Right ventricle myocardium superior (tissue), 1 donor: ENCODE measurements at regions not wholly inside any gene's neighbourhood (a gene's known extent, or its start where the extent isn't known, plus 50 kb on each side); places are given as distances from the start of the nearest gene placed in this dataset.

Source experiments
- ATAC-seq: fragments of 200-7000 bp; cut with Tn5 transposase; one replicate; pipeline ENCODE4 v1.9.1; 2020; ENCODE audit warnings: mild to moderate bottlenecking; ENCODE audit not compliant: poor library complexity
- DNase-seq: peaks from one replicate; pipeline ENCODE4 v3.0.0-alpha.2; 2020
- intact Hi-C: fragments of 100-400 bp; cut with DNase I; formaldehyde crosslinking; loops from one replicate; pipeline ENCODE4 v1.11.2; 2022
- donor health status: DM: no; HTN: yes; CAD: no; lungs with severe emphysema.

DNA sequence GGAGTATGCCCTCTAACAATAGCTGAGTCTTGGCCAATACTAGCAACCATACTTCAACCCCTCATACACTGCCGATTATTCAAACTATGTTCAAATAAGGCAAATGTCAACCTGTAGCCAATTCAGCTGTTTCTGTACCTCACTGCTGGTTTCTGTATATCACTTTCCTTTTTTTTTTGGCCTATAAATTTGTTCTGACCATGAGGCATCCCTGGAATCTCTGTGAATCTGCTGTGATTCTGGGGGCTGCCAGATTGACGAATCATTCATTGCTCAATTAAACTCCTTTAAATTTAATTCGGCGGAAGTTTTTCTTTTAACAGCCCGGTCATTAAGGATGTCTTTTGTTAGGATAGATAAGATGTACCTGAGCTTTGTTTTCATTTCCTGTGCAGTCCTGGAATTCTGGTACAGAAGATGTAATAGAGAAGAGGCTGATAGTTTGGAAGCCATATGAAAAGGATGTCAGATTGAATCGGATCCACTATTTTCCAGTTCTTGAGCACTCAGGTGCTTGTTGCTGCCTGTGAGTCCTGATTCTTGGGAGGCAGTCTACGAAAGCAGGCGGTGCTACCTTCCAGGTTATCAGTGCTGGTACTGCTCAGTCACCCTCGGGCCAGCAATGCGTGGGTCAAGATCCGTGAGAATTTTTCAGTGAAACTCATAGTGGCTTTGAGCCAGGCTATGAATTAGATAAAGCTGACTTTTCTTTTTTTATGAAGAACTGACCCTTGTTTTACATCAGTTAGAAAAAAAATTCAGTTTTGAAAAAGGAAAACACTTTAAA lies 106.2 kb upstream of the TUT7 start:
- intact Hi-C loops = no loop called here
- ATAC-seq (no peak), DNase-seq (no peak)

DNA sequence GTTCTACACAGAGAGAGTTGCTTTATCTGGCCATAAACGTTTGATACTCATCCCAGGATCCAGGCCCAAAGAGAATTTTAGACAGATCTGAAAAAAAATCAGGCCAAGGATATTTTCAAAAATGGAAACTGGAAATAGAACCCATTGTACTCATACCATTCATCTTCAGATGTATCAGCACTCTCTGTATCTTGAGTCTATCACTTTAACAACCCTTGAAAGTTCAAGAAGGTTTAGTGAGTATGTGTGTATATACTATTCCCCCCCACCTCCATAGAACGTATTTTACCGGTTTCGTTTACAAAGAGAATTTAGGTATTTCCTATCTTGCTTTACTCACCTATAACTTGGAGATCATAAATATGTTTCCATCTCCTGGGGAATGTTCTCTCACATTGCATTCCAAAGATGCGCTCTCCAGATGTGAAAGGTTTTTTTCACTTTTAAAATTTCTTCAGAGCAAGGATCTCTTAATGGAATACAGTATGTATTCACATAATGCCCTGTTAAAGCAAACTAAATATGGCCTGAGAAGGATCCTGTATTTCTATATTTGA lies 105.5 kb upstream of the TUT7 start:
- intact Hi-C loops = no loop called here
- DNase-seq = no peak
- ATAC-seq = no peak

DNA sequence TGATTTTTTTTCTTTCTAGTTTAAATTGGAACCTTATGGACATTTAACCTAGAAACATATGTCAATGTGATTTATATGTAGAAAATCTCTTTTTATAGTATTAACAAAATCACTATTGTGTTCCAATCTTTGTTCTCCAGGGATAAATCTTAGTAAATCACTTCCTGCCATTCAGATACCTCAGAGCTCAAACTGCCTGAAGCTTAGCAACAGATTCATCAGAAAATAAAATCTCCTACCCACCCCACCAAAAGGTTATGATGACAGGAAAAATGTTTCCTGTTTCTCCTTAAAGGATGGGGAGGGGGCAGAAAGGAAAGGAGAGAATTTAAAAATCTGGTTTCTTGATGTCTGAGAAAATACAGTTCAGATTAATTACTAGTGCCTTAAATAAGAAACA lies 105.0 kb upstream of the TUT7 start:
- ATAC-seq (no peak), DNase-seq (no peak)
- intact Hi-C loops = no loop called here

DNA sequence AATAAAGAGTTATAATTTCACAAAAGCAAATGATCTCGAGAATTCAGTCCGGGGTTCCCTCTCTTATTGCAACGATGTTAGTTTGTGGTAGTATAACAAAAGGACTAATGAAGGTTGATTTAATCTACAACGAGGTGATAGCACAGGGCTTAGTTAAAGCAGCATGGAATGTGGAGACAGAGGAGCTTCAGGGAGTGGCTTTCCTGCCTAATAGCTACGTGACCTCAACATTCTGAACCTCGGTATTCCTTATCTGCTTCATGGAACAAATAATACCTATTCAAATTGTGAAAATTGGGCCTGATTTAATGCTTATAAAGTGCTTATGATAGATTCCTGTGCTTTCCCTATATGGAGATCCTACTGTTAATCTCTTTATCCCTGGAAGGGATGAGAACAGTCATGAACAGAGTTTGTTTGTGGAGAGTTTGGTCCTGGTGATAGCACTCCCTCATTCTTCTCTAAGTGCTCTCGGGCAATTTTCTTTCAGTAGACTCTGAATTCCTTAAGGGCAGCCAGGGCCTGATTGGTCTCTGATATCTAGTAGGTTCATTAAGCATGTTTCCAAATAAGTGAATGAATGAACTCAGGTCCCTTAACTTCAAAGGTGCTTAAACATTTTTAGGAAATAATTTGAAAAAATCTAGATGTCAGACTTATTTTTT lies 104.1 kb upstream of the TUT7 start:
- intact Hi-C loops = no loop called here
- ATAC-seq (no peak), DNase-seq (no peak)

DNA sequence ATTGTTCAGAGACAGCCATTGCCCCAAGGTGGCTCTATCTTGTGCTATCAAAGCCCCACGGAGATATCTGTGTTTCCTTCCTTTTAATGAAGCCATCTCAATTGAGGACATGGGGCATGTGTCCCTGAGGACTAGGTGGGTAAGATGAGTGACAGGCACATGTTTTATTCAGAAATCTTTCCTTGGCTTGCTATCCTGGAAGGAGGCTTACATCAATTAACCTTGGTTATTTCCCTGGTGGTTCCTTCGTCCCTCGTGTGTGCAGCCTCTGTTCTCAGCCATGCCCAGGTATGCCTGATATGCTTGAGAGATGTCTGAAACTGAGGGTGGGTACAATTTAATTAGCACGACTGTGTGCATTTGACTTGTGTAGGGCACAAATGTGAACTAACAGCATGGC lies 102.2 kb upstream of the TUT7 start:
- no peak for ATAC-seq
- no peak for DNase-seq
- intact Hi-C loops = no loop called here

DNA sequence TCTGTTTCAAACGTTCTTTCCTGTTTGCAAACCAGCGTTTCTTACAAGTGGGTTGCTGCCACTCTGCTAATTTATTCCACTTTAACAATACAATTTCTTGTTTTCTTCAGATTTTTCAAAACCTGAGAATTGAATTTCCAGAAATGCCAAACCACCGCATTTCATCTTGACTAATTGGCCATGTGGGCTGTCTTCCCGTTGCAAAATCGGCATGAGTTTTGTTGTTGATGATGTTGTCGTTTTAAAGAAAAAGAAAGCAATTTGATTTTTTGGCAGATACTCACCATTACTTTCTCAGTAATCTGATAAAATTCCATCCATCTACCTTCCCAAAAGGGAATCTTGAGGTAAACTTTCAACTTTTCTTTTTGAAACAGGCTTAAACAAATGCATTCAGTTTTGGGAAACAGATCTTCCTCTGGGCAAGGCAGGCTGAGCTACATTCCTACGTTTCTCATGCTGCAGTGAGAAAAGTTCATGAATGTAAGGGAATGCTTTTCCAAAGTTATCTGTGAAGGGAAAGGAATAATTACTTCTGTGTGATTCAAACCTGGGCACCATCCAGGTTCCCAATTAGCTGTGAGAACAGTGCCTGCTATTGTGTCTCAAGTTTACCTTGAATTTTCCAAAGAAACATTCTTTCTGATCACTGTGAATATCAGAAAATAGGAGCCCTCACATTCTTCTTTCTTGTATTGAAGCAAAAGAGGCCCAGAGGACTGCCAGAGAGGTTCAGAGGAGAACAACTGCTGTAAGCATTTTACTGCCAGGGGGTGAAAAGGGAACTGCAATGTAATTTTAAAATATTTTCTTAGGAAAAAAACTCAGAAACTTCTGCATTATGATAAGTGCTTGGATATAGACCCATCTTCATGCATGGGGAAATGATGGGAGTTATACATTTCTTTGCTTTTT lies 100.7 kb upstream of the TUT7 start:
- intact Hi-C loops = no loop called here
- no peak for DNase-seq
- no peak for ATAC-seq

DNA sequence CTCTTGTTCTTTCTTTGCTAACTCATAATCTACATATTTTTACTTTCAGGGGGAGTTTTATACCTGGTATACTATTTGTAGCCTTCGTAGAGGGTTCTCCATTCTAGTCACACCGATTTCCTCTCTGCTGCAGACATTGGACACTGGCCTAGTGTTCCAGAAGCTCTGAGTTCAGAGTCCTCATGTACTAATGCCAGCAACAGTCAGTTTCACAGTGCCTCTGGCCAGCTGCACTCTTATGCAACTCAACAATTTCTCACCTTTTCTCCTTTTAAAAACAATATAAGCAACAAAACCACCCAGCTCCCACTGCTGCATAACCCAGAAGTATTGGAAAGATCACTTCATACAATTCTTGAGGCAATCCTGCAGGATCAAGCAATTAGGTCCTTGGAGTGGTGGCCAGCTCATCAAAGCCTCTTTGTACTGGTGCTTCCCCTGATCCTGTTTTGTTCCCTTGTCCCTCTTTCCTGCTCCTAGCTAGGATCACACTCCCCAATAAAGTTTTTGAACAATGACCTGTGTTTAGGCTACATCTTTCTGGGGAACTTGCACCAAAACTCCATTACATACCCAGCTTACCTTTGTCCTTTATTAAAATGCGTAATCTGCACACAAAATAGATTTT lies 98.1 kb upstream of the TUT7 start:
- peak; percentile 66 for ATAC-seq
- intact Hi-C loops = no loop called here
- DNase-seq = no peak

DNA sequence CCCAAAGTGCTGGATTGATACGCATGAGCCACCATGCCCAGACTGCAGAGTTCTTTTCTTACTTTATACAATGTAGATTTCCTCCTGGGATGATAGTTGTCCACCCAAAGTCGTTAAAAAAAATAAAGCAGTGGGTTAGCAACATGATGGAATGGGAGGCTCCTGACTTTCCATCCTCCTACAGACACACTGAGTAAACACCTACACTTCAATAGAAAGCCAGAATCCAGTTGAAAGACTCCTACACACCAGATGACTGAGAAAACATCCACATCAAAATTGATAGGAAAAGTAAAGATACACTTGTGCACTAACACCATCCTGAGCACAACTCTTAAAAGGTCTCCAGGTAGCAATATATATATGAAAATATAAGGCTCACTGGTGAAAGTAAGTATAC lies 95.0 kb upstream of the TUT7 start:
- no peak for ATAC-seq
- intact Hi-C loops = no loop called here
- no peak for DNase-seq

DNA sequence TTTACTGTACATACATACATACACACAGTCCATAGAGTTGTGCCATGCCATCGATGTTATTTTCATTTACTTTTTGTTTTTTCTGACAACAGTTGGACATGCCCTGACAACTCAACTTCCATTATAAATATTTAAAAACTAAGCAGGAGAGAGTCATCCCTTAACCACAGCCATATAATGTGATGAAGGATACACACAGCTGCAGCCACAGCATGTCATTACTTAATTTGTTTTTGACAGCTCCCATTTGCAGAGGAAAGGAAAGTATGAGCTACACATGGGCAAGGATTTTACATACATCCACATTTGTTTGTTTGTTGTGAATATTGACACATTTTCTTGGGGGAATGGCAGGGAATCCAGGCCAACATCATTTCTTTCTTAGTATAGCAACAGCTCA lies 91.5 kb upstream of the TUT7 start:
- DNase-seq (no peak), ATAC-seq (no peak)

DNA sequence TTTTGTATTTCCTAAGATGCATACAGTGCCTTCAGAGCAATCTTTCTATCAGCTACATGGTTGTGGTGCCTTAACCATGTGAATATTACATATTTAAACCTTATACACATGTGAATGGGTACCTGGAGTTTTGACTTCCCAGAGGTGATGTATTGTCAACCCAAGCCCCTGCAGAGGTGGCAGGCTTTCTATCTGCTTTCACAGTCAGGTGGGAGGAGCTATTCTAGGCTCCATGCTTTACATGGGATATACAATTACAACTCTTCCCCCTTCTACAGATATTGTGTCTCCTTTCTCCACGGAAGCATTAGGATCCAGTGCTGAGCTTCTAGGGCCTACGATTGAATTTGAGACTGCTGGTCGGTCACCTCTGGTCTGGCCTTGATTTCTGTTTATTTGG lies 89.8 kb upstream of the TUT7 start:
- intact Hi-C loops = no loop called here
- DNase-seq (no peak), ATAC-seq (no peak)

More for the DNA sequence above, 91.5 kb upstream of the TUT7 start:
- intact Hi-C loops = no loop called here

DNA sequence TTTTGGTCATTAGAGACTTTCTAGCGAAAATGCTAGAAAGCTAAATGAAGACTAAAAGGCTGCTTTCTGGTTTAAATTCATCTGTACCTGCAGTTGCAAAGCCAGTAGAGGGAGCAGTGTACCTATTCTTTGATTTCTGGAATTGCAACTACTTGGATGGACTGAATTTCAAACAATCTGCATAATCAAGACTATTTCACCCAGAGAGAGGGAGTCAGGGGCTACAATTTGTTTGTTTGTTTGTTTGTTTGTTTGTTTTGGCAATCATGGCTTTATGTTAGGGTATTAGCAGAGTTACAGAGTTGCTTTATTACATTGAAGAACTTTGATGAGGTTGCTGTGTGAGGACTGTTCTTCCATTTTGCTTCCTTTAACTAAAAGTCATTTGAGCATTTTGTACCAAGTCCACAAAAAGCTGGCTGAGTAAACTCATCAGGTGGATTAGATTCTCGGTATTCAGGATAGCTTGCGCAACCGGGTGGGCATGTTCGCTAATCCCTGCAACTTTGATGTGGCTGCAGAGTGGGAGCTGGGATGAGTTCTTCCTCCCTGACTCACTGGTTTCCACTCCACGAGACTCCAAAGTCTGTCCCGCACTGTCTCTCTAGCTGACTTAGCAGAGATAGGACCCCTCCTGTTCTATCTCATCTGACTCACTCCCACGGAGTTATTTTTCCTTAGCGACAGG lies 80.0 kb upstream of the TUT7 start:
- ATAC-seq = peak; percentile 74
- no peak for DNase-seq
- intact Hi-C loops = loop anchor here (2.0 kb wide), 1 partner anchor 891 kb away; no protein-coding TSS in a partner anchor

DNA sequence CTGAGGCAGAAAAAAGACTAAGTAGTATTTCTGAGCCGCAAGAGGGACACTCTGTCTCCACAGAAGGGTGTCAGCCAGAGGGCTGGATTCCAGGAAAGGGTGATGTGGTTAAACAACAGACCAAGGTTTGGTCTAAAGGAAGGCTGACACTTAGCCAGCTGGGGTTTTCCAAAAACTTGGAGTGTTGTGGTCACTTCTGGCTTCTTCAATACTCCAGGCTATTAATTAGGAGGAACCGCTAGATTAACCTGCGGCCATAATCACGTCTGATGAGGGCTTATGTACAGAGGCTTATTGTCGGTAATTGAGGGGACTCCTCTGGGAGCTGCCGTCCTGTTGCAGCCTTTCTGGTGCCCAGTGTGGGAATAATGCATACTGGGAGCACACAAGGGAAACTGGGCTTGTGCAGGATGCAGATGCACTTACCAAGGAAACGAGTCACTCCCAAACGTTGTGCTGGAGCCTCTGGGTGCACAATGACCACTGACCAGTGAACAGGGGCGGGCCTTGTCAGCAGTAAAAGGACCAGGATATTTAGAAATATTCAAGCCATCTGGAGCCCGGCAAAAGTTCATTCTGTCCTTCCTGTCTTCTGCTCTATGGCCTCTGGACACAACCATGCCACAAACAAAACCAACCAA lies 70.2 kb upstream of the TUT7 start:
- ATAC-seq = peak; percentile 34
- no peak for DNase-seq
- intact Hi-C loops = loop anchor here (10.0 kb wide), 1 partner anchor 60 kb away; no protein-coding TSS in a partner anchor

DNA sequence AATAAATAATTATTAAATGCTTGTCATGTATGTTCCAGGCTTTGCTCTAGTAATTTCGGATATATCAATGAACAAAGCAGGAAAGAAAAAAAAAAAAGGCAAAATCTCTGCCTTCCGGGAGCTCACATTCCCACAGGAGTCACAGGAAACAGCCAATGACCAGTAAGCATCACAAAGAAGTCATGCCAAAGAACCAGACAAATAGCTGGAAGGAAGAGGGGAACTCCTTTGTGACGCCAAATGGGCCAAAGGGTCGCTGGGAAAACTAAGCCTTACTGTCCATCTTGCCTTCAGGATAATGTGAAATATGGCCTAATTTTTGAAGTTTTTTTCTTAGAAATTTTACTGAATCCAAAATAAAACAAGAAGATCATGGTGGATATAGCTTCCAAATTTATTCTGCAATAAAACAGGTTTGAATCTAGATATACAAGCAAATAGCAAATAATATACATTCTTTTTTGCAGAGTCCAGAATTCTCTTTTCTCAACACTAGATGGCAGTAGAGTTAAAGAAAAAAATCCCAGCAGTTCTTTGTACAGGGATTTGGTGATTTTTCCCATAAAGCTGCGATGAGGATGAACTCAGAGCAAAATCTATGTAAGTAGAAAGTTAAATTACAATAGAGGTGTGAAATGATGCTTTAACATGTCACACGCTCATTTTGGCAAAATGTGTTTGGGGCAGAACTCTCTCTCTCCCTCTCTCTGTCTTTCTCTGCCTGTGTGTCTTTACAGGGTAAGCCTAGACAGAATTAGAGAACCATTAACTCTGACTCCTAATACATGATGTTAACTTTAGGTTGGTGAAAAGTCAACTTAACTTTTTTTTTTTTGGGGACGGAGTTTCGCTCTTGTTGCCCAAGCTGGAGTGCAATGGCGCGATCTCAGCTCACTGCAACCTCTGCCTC lies 60.0 kb upstream of the TUT7 start:
- intact Hi-C loops = loop anchor here (10.0 kb wide), 1 partner anchor 1251 kb away; no protein-coding TSS in a partner anchor
- ATAC-seq = peak; percentile 52
- DNase-seq = no peak

DNA sequence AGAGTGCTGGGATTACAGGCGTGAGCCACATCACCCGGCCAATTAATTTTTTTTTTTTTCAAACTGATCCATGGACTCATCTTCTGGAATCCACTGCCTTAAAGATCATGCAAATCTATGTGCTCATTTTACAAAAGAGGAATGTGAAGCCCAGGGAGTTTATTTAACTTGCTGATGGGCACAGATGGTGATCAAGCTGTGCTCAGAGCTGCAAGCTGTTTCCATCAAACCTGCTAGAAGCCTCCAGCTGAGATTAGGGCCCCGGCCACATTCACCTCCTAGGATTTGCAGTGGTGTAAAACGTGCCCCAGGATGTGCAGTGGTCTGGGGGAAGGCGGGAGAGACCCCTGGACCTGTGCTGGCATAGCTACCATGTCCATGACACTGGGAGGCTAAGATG lies 56.1 kb upstream of the TUT7 start:
- intact Hi-C loops = loop anchor here (10.0 kb wide), 1 partner anchor 1255 kb away; no protein-coding TSS in a partner anchor
- DNase-seq = no peak
- no peak for ATAC-seq

DNA sequence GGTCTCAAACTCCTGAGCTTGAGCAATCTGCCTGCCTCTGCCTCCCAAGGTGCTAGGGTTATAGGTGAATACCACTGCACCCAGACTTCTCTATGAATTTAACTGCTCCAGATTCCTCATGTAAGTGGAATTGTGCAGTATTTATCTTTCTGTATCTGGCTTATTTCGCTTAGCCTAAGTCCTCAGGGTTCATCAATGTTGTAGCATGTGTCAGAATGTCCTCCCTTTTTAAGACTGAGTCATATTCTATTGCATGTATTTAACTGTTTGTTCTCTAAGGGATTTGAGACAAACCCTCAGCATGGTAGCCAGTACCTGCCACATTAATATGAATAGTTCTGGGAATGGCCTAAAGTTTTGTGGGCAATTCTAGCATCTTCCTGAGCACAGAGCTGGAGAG lies 53.9 kb upstream of the TUT7 start:
- ATAC-seq = no peak
- intact Hi-C loops = no loop called here
- DNase-seq = no peak

DNA sequence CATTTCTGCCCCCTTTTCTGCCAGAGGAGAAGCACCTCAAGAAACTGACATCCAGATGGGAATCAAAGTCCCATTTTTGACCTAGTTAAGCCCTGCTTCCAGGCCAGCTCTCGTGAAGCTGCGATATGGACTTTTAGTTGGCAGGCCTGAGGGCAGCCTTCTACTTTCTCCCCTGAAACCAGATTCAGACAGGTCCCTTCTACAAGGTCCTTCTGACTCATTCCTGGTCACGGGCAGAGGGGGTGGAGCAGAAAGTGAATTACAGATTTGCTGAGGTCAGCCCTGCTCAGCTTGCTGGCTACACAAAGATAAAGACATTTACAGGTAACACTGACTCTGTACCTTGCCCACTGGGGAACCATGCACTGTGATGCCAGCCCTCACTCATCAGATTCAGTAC lies 52.8 kb upstream of the TUT7 start:
- intact Hi-C loops = no loop called here
- ATAC-seq (no peak), DNase-seq (no peak)

DNA sequence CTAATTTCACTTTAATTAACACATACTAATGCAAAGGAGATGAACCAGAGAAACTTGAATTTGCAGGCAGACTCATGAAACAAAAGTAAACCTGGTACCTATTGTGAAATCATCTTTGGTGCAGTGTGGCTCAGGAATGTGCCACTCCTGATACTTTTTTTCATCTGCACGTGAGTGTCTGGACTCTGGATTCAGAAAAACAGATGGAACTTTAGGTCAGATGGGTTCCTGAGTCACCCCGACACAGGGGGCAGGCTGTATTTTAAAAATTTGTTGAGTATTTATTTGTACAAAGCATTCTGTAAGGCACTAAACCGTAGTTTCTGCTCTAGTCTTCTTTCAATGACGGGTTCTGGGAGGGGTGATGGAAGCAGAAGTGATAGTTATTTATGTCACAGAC lies 52.2 kb upstream of the TUT7 start:
- DNase-seq = no peak
- intact Hi-C loops = no loop called here
- peak; percentile 69 for ATAC-seq
